ENCODE measurements at regions not wholly inside any gene's neighbourhood (a gene's known extent, or its start where the extent isn't known, plus 50 kb on each side); places are given as distances from the start of the nearest gene placed in this dataset.

DNA sequence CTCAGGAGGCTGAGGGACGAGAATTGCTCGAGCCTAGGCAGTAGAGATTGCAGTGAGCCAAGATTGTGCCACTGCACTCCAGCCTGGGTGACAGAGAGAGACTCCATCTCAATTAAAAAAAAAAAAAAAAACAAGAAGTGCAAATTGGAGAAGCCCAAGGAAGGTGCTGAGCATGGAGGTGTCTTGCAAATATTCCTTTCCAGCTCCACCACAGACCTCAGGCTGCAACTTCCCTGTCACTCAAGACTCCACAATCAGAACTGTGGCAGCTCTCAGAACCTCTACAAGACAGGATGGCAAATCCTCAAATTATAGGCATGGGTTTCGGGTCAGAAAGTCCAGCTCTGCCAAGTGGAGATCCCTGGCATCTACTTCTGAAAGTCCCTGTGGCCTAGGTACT, 104.4 kb upstream of the TIAM1 start:
- TF ChIP-seq, protein P1, sequence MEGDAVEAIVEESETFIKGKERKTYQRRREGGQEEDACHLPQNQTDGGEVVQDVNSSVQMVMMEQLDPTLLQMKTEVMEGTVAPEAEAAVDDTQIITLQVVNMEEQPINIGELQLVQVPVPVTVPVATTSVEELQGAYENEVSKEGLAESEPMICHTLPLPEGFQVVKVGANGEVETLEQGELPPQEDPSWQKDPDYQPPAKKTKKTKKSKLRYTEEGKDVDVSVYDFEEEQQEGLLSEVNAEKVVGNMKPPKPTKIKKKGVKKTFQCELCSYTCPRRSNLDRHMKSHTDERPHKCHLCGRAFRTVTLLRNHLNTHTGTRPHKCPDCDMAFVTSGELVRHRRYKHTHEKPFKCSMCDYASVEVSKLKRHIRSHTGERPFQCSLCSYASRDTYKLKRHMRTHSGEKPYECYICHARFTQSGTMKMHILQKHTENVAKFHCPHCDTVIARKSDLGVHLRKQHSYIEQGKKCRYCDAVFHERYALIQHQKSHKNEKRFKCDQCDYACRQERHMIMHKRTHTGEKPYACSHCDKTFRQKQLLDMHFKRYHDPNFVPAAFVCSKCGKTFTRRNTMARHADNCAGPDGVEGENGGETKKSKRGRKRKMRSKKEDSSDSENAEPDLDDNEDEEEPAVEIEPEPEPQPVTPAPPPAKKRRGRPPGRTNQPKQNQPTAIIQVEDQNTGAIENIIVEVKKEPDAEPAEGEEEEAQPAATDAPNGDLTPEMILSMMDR (IDR thresholded peaks at IDR 0.05; ENCODE audit: poor library complexity) = no peak
- TF ChIP-seq EZH2 (IDR thresholded peaks at IDR 0.05; ENCODE audit: borderline replicate concordance) = no peak

Data from hepatocyte (in vitro differentiated cells).